ENCODE measurements at regions not wholly inside any gene's neighbourhood (a gene's known extent, or its start where the extent isn't known, plus 50 kb on each side); places are given as distances from the start of the nearest gene placed in this dataset.

- DNase-seq (ENCODE audit: low read depth): no peak
Observed at GRCh38 chr21:36554411-36555157, 74.7 kb upstream of the CLDN14 start.

- DNase-seq (ENCODE audit: low read depth): peak; percentile 9
Observed at GRCh38 chr21:36555199-36555800, 75.4 kb upstream of the CLDN14 start.

GRCh38 chr21:36557316-36557715 is 77.4 kb upstream of the CLDN14 start:
- no peak for DNase-seq (ENCODE audit: low read depth)

GRCh38 chr21:36560933-36561575 is 81.1 kb upstream of the CLDN14 start:
- DNase-seq (ENCODE audit: low read depth): no peak

GRCh38 chr21:36563341-36563926 is 83.5 kb upstream of the CLDN14 start:
- peak; percentile 56 for DNase-seq (ENCODE audit: low read depth)

GRCh38 chr21:36564647-36565046 is 84.7 kb upstream of the CLDN14 start:
- no peak for DNase-seq (ENCODE audit: low read depth)

- DNase-seq (ENCODE audit: low read depth): no peak
Observed at GRCh38 chr21:36565540-36565939, 85.6 kb upstream of the CLDN14 start.

- DNase-seq (ENCODE audit: low read depth): no peak
Observed at GRCh38 chr21:36566644-36567043, 86.7 kb upstream of the CLDN14 start.

- no peak for DNase-seq (ENCODE audit: low read depth)
Observed at GRCh38 chr21:36567216-36567885, 87.4 kb upstream of the CLDN14 start.

GRCh38 chr21:36569511-36569910 is 89.6 kb upstream of the CLDN14 start:
- no peak for DNase-seq (ENCODE audit: low read depth)

GRCh38 chr21:36571556-36571955 is 91.6 kb upstream of the CLDN14 start:
- no peak for DNase-seq (ENCODE audit: low read depth)

- no peak for DNase-seq (ENCODE audit: low read depth)
Observed at GRCh38 chr21:36572039-36572438, 92.1 kb upstream of the CLDN14 start.

GRCh38 chr21:36575306-36575705 is 95.4 kb upstream of the CLDN14 start:
- DNase-seq (ENCODE audit: low read depth): no peak

GRCh38 chr21:36576441-36576840 is 96.5 kb upstream of the CLDN14 start:
- no peak for DNase-seq (ENCODE audit: low read depth)

- DNase-seq (ENCODE audit: low read depth): no peak
Observed at GRCh38 chr21:36579898-36580297, 100.0 kb upstream of the CLDN14 start.

- no peak for DNase-seq (ENCODE audit: low read depth)
Observed at GRCh38 chr21:36582271-36582670, 102.3 kb upstream of the CLDN14 start.

GRCh38 chr21:36583591-36583990 is 103.7 kb upstream of the CLDN14 start:
- no peak for DNase-seq (ENCODE audit: low read depth)

GRCh38 chr21:36584980-36585940 is 105.3 kb upstream of the CLDN14 start:
- no peak for DNase-seq (ENCODE audit: low read depth)

GRCh38 chr21:36587388-36587787 is 107.5 kb upstream of the CLDN14 start:
- DNase-seq (ENCODE audit: low read depth): peak; percentile 7

GRCh38 chr21:36589352-36589971 is 109.5 kb upstream of the SIM2 start:
- peak; percentile 10 for DNase-seq (ENCODE audit: low read depth)

Data from renal cortical epithelial cell (primary cell).